ELF-1 (cell line): ENCODE measurements at regions not wholly inside any gene's neighbourhood (a gene's known extent, or its start where the extent isn't known, plus 50 kb on each side); places are given as distances from the start of the nearest gene placed in this dataset.

Experiments
- DNase-seq: peaks from one replicate; pipeline ENCODE4 v3.0.0-alpha.2; 2016; ENCODE audit warnings: low read depth, low spot score

DNA sequence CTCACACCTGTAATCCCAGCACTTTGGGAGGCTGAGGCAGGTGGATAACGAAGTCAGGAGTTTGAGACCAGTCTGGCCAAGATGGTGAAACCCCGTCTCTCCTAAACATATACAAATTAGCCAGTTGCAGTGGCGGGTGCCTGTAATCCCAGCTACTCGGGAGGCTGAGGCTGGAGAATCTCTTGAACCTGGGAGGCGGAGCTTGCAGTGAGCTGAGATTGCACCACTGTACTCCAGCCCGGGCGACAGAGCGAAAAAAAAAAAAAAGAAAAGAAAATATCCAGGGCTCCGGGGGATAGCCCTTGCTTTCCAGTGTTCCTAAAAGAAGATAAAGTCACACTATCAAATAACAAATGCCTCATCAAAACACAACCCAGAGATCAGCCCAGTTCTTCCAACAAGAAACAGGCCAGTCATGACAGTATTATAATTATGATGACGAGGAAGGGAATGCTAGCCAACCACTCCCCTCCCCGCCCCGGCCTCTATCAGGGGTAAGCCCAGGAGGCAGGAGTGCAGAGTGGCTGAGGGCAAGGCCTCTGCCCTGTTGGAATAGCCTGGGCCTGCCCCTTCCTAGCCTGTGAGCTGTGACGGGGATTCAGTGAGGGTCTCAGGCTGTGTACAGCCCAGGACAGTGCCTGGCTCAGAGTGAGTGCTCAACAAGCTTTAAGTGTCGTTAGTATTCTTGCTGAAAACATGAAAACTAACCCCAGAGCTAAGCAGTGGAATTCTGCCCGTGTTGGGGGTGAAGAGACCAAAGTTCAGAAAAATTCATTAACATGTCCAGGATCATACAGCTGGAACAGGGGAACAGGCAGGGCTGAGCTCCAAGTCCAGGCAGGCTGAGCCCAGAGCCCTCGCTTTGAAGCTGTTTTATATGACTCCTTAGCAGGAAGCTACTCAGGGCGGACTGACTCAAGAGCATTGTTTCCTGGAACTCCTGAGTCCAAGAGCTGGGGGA is 54.3 kb downstream of the FAM241B start:
- peak; percentile 63 for DNase-seq

DNA sequence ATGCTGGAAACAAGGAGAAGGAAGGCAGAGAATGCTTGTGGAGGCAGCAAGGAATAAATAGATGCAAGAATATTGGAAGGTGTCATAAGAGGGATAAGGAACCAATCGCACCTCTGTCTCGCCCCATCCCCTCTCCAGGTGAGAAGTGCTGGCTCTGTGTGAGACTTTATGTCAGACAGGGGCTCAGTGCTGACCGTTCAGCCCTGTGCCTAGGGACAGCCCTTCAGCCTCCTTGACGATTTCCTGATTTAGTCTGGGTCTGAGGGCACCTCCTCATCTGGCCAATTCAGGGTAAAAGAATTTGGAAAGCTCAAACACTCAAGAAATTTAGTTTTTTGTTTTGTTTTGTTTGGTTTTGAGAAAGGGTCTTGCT is 54.9 kb downstream of the FAM241B start:
- DNase-seq = no peak

DNA sequence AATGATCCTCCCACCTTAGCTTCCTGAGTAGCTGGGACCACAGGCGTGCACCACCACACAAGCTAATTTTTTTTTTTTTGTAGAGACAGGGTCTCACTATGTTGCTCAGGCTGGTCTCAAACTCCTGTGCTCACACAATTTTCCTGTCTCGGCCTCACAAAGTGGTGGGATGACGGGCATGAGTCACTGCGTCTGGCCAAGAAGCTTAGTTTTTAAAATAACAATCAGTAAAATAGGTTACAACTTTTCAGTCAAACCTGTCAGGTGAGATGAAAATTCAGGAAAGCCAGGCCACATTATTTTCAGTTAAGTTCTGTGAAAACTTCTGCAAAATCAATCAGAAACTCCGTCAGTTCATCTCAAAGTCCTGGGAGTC is 55.4 kb downstream of the FAM241B start:
- DNase-seq = no peak

DNA sequence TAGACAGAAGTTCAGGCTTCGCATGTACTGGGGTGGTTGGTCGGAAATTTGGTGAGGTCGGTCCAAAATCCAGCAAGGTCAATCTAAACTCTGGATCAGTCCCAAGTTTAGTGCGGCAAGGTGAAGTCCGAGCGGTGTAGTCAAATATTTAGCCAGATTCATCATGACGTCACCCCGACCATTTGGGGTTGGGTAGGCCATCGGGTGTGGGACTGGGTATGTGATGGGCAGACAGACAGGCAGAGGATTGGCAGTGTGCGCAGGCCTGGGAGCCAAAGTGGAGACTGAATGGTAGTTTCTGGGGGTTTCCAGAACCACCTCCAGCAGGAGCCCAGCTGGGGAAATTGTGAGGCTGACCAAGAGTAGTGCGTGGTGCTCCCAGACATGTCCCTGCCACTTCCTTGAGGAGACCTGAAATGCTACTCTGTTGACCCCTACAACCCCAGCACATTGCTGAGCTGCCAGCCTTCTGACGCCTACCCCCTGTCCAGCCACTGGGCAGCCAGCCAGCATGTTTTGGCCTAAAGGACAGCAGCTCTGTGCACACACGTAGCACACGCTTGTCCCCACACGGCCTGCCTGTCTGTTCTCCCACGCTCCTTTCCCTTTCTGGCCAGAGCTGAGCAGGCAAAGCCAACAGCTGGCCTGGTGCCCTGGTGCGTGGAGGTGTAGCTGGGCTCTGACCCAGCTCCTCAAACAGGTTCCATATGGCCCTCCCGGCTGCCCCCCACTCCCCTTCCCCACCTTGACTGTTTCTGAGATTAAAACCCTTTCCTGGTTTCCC is 55.9 kb downstream of the FAM241B start:
- DNase-seq = no peak

DNA sequence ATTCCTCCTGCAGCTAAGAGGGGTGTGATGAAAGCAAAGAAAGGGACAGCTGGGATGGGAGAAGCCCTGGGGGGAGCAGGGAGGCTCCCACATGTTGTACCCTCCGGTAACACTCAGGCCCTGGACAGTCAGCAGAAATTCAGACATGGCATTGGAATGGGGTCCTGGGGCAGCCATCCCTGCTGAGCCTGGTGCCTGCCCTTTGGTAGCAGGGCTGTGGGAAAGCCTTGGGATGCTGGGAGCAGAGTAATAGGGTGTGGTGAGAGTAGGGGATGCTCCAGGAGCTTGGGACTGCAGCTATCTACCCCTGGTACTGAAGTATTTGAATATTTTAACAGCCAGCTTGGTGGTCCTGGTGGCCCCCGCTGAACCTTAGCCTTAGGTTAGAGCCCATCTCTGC is 56.8 kb downstream of the FAM241B start:
- no peak for DNase-seq

DNA sequence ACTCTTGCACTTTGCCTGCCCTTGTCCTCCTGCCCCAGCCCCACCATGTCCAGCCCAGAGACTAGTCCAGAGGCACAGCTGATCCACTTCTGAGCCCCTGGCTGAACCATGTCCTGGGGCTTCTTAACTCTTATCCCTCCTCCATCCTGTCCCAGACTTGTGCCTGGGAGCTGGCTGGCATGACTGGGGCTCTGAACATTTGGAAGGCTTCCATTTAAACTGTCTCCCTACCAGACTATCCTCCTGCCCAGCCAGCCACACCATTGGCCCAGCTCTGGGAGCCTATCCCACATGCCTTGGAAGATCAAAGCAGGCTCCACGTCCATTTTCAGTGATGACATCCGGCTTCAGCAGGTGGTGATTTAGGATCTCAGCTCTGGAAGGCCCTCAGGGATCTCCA is 57.4 kb downstream of the FAM241B start:
- DNase-seq = no peak

DNA sequence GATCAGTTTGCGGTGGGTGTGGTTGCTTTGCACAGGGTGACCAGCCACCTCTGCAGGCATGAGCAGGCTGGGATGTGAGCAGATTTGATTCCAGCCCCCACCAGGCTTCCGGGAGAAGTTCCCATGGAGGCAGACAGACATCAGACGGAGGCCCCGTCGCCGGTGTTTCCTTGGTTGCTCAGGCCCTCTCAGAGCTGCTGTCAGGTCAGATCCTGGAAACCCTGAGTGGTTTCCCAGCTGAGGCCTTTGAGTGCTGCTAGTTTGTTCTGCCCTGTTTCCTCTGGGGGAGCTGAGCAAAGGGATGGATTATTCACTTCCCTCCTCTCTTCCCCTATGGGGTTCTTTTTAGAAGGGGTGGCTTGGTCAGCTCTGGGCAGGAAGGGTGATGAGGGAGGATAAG is 62.2 kb downstream of the FAM241B start:
- DNase-seq = no peak

DNA sequence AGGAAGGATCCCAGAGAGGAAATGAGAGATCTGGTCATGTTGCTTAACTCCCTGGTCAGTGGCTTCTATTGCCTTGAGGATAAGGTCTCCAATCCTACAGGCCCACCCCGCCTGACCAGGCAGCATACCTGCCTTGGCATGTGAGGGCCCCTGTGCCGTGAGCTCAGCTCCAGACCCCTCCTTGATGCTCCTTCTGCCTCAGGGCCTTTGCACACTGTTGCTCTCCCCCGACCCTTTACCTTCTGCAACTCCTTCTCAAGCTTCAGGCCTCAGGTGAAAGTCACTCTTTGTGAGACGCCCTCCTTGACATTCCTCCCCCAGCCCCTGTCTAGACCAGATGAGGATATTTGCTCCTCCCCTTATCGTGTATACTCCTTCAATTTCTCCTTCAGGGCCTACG is 62.8 kb downstream of the FAM241B start:
- peak; percentile 43 for DNase-seq

DNA sequence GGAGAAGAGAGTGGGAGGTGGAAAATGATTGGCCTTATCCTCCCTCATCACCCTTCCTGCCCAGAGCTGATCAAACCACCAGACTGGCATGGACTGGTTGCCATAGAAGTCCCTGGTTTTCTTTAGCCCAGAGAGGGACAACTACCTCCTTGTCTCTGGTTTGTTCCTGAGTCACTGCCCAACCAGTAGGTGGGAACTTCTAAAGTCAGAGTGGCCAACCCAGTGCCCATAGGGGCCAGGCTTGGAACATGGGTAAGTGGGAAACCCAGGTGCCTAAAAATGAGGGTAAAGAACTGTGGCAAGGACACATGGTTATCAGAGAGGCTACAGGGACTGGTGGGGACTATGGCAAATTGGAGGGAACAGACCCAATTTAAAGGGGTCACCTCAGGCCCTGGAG is 63.8 kb downstream of the FAM241B start:
- DNase-seq = no peak

DNA sequence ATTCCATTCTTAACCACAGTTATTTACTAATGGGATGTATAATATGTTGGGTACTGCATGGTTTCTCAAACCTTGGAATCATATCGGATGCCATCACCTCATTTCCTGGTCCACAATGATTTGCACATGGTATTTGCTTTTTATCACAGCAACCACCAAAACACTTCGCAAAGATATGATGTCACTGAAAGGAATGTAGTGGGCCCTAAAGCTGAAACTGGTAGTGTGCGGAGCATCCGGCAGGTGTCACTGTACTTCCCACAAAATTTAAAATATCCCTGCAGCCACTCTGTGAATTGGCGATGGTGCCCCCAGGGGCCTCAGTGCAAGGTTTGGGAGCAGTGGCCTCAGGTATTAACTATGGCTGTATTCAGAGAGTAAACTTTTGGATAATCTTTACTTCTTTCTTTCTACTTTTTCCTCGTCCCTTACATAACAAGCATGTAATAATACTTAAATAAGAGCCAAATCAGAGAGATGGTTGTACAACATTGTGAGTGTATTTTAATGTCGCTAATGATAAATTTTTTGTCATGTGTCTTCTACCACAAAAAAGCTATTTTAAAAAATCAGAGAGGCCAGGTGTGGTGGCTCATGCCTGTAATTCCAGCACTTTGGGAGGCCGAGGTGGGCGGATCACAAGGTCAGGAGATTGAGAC is 66.2 kb downstream of the FAM241B start:
- peak; percentile 92 for DNase-seq

DNA sequence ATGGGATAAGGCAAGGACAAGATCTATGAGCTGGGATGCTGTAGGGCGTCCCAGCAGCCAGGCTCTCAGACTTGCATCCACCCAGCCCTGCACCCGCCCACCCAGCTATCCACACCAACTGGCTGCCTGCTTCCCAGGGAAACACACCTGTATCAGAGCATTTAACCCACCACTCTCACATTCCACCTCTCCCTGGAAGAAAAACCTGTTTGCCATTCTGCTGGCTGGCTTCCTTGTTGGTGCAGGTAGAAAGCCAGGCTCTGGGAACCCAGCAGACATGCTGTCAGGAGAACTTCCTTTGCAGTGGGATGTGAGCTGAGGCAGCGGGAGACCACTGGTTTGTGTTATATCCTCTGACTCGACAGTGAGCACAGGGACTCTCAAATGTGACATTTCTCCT is 67.0 kb downstream of the FAM241B start:
- peak; percentile 63 for DNase-seq

DNA sequence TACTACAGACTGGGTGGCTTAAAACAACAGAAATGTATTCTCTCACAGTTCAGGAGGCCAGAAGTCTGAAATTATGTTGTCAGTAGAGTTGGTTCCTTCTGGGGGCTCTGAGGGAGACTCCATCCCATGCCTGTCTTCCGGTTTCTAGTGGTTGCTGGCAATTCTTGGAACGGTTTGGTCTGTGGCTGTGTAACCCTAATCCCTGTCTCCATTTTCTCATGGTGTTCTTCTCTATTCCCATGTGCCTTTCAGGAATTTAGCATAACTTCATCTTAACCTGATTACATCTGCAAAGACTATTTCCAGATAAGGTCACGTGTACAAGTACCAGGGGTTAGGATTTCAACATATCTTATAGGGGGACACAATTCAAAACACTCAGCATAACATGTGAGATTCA is 73.2 kb downstream of the FAM241B start:
- no peak for DNase-seq

DNA sequence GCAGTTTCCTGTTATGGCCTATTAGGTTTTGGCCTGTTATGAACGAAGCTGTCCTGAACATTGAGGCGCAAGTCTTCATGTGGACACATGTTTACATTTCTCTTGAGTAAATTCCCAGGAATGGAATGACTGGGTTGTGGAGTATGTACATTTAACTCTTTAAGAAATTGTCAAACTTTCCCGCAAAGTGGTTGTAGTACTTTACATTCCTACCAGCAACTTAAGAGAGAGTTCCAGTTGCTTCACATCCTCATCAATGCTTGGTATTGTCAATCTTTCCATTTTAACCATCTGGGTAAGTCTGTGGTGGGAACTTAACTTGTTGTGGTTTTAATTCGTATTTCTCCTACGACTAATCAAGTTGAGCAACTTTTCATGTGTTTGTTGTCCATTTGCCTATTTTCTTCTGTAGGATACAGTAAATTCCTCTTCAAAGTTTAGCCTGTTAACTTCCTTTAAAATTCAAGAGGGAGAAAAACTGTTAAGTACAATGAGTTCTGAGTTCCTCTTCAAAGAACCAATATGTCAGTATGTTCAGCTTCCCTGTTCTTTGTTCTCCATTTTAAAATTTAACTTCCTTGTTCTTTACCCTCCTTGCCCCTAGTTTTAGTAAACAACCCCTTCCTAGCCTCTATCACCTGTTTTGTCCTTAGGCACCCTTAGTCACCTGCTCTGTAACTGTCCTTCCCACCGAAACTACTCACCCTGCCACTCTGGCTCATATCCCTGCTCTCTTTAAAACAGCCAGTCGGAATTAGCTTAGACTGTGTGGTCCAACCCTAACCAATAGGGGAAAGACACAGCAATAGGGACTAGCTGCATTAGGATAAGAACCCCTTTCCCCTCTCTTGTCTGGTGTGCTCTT is 74.0 kb downstream of the FAM241B start:
- no peak for DNase-seq

DNA sequence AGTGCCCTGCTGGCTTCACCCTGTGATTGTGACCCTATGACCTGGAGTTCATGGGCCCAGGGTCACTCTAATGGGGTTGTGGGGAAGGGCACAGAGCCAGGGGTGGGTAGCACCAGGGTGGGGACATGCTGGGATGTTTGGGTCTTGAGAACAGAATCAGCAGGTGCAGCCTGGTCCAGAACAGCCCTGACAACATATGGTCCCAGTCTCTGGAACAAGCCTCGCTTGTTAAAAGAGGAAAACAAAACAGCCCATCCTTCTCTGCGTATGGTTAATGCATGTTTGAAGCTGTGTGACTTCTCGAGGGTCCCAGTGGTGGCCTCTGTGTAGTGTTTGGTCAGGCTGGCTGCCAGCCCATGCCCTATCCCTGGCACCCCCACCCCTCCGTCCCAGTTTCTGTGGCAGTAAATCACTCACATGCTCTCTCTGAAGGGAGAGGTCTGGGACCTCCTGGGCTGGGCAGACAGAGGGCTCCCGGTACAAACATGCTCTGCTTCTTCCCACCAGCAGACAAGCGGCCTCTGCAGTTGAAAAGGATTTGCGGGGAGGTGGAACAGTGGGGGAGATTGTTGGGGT is 79.4 kb downstream of the FAM241B start:
- no peak for DNase-seq

DNA sequence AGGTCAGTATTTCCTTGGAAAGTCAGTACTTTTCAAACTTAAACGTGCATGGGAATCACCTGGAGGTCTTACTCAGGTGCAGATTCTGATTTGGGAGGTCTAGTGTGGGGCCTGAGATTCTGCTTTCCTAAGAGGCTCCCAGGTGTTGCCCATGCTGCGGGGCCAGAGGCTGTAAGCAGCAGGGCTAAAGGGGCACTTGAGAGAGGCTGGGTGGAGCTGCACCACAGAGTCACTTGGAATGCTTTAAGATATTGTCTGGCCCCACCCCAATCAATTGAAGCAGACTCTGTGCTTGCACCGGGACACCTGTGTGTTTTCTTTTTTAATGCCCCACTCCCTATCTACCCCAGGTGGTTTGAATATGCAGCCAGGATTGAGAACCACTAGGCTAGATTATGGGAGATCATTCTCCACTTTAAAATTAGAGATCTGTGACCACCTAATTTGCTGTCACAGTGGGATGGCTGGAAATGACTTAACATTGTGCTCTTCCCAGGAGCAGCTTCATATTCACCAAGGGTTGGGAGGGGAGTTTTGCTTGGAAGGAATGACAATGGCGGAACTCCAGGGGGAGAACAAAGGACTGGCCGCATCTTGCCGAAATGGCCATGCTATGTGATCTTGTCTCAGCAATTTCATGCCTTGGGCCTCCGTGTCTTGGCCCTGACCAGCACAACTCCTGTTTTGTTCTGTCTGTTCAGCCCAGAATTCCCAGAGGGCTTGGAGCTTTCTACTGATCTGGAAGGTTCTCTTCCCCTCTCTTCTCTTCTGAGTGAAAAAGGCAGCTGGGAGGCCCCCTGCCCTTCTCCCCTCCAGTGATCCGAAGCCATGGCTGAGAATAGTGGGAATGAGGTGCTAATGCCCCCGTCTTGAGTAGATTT is 80.2 kb downstream of the FAM241B start:
- DNase-seq = peak; percentile 43

DNA sequence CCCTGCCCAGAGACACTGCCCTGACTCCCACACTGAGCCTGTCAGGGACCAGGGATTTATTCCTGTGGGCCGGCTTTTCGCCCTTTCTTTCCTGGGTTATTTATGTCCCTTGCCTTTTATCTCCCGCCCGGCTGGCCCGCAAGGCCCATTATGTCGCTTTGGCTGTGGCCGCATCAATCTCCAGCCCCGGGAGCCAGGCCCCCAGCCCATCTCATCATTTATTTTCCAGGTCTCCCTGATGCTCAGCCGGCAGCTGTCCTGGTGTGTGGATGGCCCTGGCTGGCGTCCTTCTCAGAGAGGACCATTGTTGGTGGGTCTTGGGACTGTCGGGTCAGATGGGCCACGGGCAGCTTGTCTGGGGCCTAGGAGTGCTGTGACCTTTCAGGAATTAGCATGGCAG is 82.3 kb downstream of the FAM241B start:
- DNase-seq = no peak

DNA sequence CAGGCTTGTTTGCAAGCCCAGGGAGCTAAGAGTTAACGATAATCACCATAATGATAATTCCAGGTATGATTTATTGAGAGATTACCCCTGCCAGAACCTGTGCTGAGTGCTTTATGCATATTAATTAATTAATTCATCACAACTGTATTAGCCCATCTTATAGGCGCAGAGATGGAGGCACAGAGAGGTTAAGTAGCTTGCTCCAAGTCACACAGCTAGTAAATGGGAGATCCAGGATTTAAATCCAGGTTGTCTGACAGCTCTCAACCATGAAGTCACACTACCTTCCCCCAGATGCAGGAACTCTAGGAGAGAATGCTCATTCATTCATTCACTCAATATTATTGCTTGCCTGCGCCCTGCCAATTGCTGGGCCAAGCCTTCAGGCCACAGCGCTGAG is 84.5 kb downstream of the FAM241B start:
- no peak for DNase-seq

DNA sequence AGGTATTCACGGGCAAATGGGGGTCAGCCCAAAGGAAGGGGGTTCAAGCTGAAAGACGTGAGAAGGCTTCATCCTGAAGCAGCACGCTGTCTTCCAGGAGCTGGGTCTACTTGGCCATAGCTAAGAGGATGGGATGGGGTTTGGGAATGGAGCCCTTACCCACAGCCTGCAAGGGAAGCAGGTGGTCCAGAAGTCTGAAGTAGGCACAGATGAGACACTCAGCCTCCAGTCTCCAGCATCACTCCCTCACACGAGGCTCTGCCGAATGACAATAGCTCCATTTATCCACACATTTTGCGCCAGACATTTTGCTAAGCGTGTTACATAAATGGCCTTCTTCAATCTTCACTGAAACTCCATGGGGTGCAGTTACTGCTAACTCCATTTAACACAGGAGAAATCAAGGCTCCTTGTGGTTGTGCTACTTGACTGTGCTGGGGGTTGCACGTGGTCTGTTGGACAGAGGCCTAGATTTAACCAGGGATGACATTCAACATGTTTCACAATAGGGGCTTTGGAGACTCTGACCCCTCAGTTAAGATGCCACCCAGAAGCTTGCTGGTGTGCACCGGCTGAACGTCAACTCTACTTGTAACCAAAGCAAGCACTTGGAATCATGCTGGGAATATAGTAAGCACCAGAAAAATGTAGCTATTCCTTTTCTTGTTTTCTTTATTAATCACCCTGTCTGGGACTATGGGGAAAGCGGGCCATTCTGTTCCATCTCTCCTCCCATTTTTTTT is 85.3 kb downstream of the FAM241B start:
- DNase-seq = no peak

DNA sequence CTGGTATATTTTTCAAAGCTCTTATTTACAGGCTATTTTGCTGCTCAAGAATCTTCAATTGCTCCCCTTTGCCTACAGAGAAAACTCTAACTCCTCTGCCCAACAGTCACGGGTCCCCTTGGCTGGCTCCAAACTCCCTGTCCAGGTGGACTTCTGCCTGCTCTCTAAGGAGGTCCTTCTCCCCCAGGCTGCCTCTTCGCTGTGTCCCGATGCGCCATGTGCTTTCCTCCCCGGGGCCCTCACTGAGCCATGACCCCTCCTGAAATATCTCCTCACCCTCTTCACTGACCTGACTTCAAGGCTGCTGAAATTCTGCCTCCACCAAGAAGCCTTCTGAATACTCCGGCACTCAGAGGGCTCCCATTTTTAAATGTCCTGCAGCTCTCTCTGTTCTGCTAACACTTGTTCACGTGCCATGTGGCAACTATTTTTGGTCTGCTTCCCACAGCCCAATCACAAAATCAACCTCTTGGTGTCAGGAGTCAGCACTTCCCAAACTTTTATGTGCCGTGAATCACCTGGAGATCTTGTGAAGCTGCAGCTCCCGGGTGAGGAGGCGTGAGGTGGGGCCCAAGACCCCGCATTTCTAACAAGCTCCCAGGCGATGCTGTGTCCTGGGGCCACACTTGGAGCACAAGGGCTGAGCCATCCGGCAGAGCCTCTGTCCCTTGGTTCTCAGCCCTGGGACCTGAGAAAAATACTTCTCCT is 85.7 kb upstream of the COL13A1 start:
- DNase-seq = no peak
